ENCODE measurements at regions not wholly inside any gene's neighbourhood (a gene's known extent, or its start where the extent isn't known, plus 50 kb on each side); places are given as distances from the start of the nearest gene placed in this dataset.
"Not testable (repeated sequence)": the region's sequence is repeated elsewhere in the genome, so short reads cannot be mapped to it uniquely, and the experiment has no call there.

DNA sequence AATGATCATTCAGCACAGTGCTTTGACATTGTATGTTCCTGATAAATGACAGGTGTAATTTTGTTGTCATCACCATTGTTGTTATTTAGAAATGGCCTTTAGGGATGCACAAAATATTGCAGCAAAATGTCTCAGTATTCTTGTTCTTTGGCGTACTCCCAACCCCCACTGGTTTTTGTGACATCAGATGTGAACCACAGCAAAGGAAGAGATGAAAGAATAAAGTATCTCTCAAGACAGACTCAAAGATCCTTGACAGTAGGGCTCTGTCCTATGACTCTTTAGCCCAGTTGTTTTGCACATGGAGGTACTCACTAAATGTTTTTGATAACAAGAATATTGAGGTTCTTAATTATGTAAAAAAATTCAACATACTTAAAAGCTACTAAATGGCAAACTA lies 59.5 kb upstream of the HMGB1 start:
- TF ChIP-seq, protein P1, sequence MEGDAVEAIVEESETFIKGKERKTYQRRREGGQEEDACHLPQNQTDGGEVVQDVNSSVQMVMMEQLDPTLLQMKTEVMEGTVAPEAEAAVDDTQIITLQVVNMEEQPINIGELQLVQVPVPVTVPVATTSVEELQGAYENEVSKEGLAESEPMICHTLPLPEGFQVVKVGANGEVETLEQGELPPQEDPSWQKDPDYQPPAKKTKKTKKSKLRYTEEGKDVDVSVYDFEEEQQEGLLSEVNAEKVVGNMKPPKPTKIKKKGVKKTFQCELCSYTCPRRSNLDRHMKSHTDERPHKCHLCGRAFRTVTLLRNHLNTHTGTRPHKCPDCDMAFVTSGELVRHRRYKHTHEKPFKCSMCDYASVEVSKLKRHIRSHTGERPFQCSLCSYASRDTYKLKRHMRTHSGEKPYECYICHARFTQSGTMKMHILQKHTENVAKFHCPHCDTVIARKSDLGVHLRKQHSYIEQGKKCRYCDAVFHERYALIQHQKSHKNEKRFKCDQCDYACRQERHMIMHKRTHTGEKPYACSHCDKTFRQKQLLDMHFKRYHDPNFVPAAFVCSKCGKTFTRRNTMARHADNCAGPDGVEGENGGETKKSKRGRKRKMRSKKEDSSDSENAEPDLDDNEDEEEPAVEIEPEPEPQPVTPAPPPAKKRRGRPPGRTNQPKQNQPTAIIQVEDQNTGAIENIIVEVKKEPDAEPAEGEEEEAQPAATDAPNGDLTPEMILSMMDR (IDR thresholded peaks at IDR 0.05) = not testable (repeated sequence)
- not testable (repeated sequence) for TF ChIP-seq EZH2, EZH2phosphoT487 (IDR thresholded peaks at IDR 0.05)

All from neural progenitor cell (in vitro differentiated cells).